PC-9 (cell line): ENCODE measurements at regions not wholly inside any gene's neighbourhood (a gene's known extent, or its start where the extent isn't known, plus 50 kb on each side); places are given as distances from the start of the nearest gene placed in this dataset.

ENCODE experiments used
- BruUV-seq: library from RNA; stranded (reverse); fragments of 400-500 nt; replicated peaks from 2 replicates; lab custom pipeline; 2021; lab: Mats Ljungman, UMichigan
- CTCF ChIA-PET: fragments of 300-600 bp; sonication (Branson Sonifier 250); formaldehyde crosslinking; loops from one replicate; lab custom pipeline; 2022; ENCODE audit warnings: antibody characterized with exemption; lab: Charles Lee
- POLR2A ChIA-PET: fragments of 300-600 bp; sonication (Branson Sonifier 250); formaldehyde crosslinking; loops from one replicate; lab custom pipeline; 2022; ENCODE audit warnings: antibody characterized with exemption; ENCODE audit not compliant: unreplicated experiment; lab: Charles Lee
- DNase-seq, 2 experiments: peaks; one replicate each; pipeline versions ENCODE4 v3.0.0 to v3.0.0-alpha.2; 2015 to 2022; ENCODE audit warnings: mixed read lengths in 1 of 2
- H2AFZ ChIP-seq: fragments of 200-600 bp; sonication (generic); 2 replicates; pipeline ENCODE4 v1.8.1; 2017; ENCODE audit warnings: antibody characterized with exemption
- H3F3A ChIP-seq: fragments of 200-600 bp; sonication (generic); 2 replicates; pipeline ENCODE4 v1.8.1; 2017; ENCODE audit warnings: antibody characterized with exemption, mild to moderate bottlenecking, low read depth; ENCODE audit not compliant: insufficient read depth
- H3K27ac ChIP-seq: fragments of 200-600 bp; sonication (generic); 2 replicates; pipeline ENCODE4 v1.6.1; 2016; ENCODE audit warnings: mixed run types
- H3K27me3 ChIP-seq: fragments of 200-600 bp; sonication (generic); 2 replicates; pipeline ENCODE4 v1.6.1; 2016; ENCODE audit warnings: low read depth, mixed run types; ENCODE audit not compliant: insufficient read depth
- H3K36me3 ChIP-seq: fragments of 200-600 bp; sonication (generic); 2 replicates; pipeline ENCODE4 v1.6.1; 2016; ENCODE audit warnings: low read depth, mixed run types
- H3K4me1 ChIP-seq: fragments of 200-600 bp; sonication (generic); replicated peaks from 2 replicates; pipeline ENCODE4 v1.6.1; 2016; ENCODE audit warnings: mixed run types; ENCODE audit not compliant: insufficient read depth
- H3K4me2 ChIP-seq: fragments of 200-600 bp; sonication (generic); 2 replicates; pipeline ENCODE4 v1.6.1; 2017; ENCODE audit warnings: mixed run types
- H3K4me3 ChIP-seq: fragments of 200-600 bp; sonication (generic); 2 replicates; pipeline ENCODE4 v1.6.1; 2016; ENCODE audit warnings: mixed run types
- H3K79me2 ChIP-seq: fragments of 200-600 bp; sonication (generic); 2 replicates; pipeline ENCODE4 v1.6.1; 2017; ENCODE audit warnings: low read depth, mixed run types
- H3K9me2 ChIP-seq: fragments of 200-600 bp; sonication (generic); 2 replicates; pipeline ENCODE4 v1.8.1; 2017; ENCODE audit warnings: mild to moderate bottlenecking; ENCODE audit not compliant: insufficient read depth
- H3K9me3 ChIP-seq: fragments of 200-600 bp; sonication (generic); 2 replicates; pipeline ENCODE4 v1.8.1; 2016; ENCODE audit warnings: low read depth; ENCODE audit not compliant: insufficient read depth
- H4K20me1 ChIP-seq: fragments of 200-600 bp; sonication (generic); 2 replicates; pipeline ENCODE4 v1.8.1; 2017; ENCODE audit not compliant: insufficient read depth
- EZH2 ChIP-seq: fragments of 200-600 bp; sonication (generic); IDR thresholded peaks from 2 replicates; pipeline ENCODE4 v1.8.0; 2017; ENCODE audit warnings: antibody characterized with exemption, low read depth
- intact Hi-C: fragments of 100-400 bp; cut with micrococcal nuclease; formaldehyde crosslinking; loops from one replicate; pipeline ENCODE4 v1.10.0; 2022; ENCODE audit not compliant: unreplicated experiment
- TF ChIP-seq, protein P1 (sequence below): fragments of 200-600 bp; sonication (generic); conservative IDR thresholded peaks from 2 replicates; pipeline ENCODE4 v1.6.1; 2017; ENCODE audit warnings: mixed run types, antibody characterized with exemption, mild to moderate bottlenecking, moderate library complexity

DNA sequence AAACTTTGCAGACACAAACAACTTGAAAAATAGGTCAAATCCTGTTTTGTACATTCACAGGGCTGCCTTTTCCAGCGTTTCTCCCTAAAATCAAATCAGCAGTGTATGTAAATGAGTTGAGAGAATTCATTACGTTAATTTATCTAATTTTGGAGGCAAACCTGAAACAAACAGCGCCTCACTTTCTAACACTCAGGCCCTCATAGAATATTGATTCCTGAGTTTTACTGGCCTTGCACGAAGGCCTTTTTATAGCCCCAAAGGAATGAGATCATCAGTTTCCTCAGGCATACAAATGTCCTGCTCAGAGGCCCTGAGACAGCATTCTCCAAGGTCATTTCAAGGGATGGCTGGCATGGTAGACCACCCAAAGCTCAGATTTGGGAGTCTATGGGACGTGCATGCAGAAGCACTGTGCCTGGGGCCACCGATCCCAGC lies 131.7 kb upstream of the CHST15 start:
- TF ChIP-seq, protein P1, sequence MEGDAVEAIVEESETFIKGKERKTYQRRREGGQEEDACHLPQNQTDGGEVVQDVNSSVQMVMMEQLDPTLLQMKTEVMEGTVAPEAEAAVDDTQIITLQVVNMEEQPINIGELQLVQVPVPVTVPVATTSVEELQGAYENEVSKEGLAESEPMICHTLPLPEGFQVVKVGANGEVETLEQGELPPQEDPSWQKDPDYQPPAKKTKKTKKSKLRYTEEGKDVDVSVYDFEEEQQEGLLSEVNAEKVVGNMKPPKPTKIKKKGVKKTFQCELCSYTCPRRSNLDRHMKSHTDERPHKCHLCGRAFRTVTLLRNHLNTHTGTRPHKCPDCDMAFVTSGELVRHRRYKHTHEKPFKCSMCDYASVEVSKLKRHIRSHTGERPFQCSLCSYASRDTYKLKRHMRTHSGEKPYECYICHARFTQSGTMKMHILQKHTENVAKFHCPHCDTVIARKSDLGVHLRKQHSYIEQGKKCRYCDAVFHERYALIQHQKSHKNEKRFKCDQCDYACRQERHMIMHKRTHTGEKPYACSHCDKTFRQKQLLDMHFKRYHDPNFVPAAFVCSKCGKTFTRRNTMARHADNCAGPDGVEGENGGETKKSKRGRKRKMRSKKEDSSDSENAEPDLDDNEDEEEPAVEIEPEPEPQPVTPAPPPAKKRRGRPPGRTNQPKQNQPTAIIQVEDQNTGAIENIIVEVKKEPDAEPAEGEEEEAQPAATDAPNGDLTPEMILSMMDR: no peak
- TF ChIP-seq EZH2: no peak
- DNase-seq: no peak
- Histone ChIP-seq H4K20me1 (no peaks in the 10 kb centered on the region), H3K4me2 (no peak overlapping the region), H3K79me2 (no peaks in the 10 kb centered on the region), H3K9me2 (no peaks in the 10 kb centered on the region), H3K9me3 (no peaks in the 10 kb centered on the region), H3K27ac (no peak overlapping the region), H3K27me3 (no peaks in the 10 kb centered on the region), H2AFZ (no peak overlapping the region), H3K4me3 (no peak overlapping the region), H3K4me1 (no peaks in the 10 kb centered on the region), H3F3A (no peaks in the 10 kb centered on the region), H3K36me3 (no peaks in the 10 kb centered on the region)
- intact Hi-C loops: no loop called here
- POLR2A ChIA-PET: no interaction called here
- BruUV-seq: no TSS peak
- CTCF ChIA-PET: no interaction called here

DNA sequence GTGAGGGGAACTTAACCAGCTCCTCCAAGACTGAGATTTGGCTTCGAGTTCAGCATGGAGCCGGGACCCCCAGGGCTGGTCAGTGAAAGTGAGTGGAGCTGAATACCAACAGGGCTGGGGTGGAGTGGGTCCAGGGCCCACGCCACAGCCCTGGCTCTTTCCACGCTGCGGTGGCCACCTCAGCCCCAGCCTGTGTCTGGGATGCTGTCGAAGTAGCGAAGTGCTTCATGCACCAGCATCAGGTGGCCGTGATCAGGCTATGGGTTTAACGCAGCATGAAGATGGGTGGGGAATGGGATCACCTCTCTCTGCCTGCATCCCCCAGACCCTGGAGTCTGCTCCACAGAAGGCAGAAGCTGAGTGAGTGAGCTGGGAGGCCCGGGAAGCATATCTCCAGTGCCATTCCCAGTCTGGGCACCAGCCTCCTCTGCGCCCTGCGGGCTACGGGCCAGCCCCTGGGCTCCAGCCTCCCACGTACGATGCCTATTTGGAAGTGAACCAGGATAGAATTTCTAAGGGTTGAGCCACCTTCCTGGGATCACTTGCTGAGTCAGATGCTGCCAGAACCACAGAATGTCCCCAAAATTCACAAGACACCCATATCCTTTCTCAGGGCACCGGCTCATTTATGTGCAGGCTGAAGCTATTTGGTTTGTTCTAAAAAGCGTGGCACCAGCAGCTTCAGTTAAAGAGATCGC lies 131.1 kb upstream of the CHST15 start:
- Histone ChIP-seq H3K4me3 (no peak overlapping the region), H3K9me2 (no peaks in the 10 kb centered on the region), H3K9me3 (no peaks in the 10 kb centered on the region), H3K36me3 (no peaks in the 10 kb centered on the region), H3K27ac (no peak overlapping the region), H3F3A (no peaks in the 10 kb centered on the region), H2AFZ (no peak overlapping the region), H3K79me2 (no peaks in the 10 kb centered on the region), H4K20me1 (no peaks in the 10 kb centered on the region), H3K27me3 (no peaks in the 10 kb centered on the region), H3K4me1 (no peaks in the 10 kb centered on the region), H3K4me2 (no peak overlapping the region)
- CTCF ChIA-PET: no interaction called here
- BruUV-seq: no TSS peak
- DNase-seq: no peak
- TF ChIP-seq EZH2: no peak
- TF ChIP-seq, protein P1: no peak
- intact Hi-C loops: no loop called here
- POLR2A ChIA-PET: no interaction called here

DNA sequence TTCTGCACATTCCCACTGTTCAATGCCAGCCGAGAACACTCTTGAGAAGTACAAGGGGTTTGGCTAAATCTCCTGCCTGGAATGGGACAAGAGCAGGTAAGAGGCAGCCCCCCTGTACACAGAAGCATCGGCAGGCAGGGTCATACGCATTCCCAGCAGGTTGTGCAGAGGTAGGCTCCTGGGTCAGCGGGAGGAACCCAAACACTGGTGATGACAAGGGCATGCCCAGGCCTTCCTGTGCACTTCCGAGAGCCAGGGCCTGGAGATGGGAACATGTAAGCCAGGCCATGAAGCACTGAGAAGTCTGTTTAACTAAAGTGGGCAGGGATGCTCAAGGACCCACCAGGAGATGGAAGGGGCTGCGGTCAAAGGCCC lies 130.3 kb upstream of the CHST15 start:
- H3K4me1 ChIP-seq: no peaks in the 10 kb centered on the region
- no peaks in the 10 kb centered on the region for H3F3A ChIP-seq
- DNase-seq: no peak
- no peak overlapping the region for H3K27ac ChIP-seq
- H3K9me3 ChIP-seq: no peaks in the 10 kb centered on the region
- H2AFZ ChIP-seq: no peak overlapping the region
- no peaks in the 10 kb centered on the region for H3K9me2 ChIP-seq
- intact Hi-C loops: no loop called here
- BruUV-seq: no TSS peak
- no peak overlapping the region for H3K4me3 ChIP-seq
- H3K27me3 ChIP-seq: no peaks in the 10 kb centered on the region
- H4K20me1 ChIP-seq: no peaks in the 10 kb centered on the region
- no peaks in the 10 kb centered on the region for H3K79me2 ChIP-seq
- TF ChIP-seq, protein P1: no peak
- no peak for TF ChIP-seq EZH2
- no peak overlapping the region for H3K4me2 ChIP-seq
- ChIA-PET POLR2A (interaction anchor here (0.5 kb wide), 1 partner anchor 124 kb away, joined by 3 read pairs; no protein-coding TSS in a partner anchor), CTCF (no interaction called here)
- no peaks in the 10 kb centered on the region for H3K36me3 ChIP-seq
